Daoy (cell line): ENCODE measurements at regions not wholly inside any gene's neighbourhood (a gene's known extent, or its start where the extent isn't known, plus 50 kb on each side); places are given as distances from the start of the nearest gene placed in this dataset.

Experiments
- DNase-seq: peaks from one replicate; pipeline ENCODE4 v3.0.0-alpha.2; 2015; ENCODE audit warnings: low read depth

GRCh38 chr18:71012789-71013188, 723.9 kb downstream of the SOCS6 start:
- DNase-seq, result no peak

- no peak for DNase-seq
Observed at GRCh38 chr18:71011389-71011788, 722.5 kb downstream of the SOCS6 start.

- DNase-seq, result no peak
Observed at GRCh38 chr18:71008257-71008656, 719.4 kb downstream of the SOCS6 start.

- no peak for DNase-seq
Observed at GRCh38 chr18:71001597-71001996, 712.8 kb downstream of the SOCS6 start.

GRCh38 chr18:70998490-70998889, 709.6 kb downstream of the SOCS6 start:
- DNase-seq, result peak; percentile 9

GRCh38 chr18:70994116-70994515, 705.3 kb downstream of the SOCS6 start:
- DNase-seq, result no peak

- DNase-seq, result no peak
Observed at GRCh38 chr18:70991577-70991976, 702.7 kb downstream of the SOCS6 start.

- DNase-seq, result no peak
Observed at GRCh38 chr18:70985948-70986347, 697.1 kb downstream of the SOCS6 start.

GRCh38 chr18:70982292-70982691, 693.4 kb downstream of the SOCS6 start:
- no peak for DNase-seq

GRCh38 chr18:70981400-70982140, 692.7 kb downstream of the SOCS6 start:
- no peak for DNase-seq

- no peak for DNase-seq
Observed at GRCh38 chr18:70973626-70974025, 684.8 kb downstream of the SOCS6 start.

- DNase-seq, result no peak
Observed at GRCh38 chr18:70966419-70966818, 677.6 kb downstream of the SOCS6 start.

- no peak for DNase-seq
Observed at GRCh38 chr18:70961939-70962338, 673.1 kb downstream of the SOCS6 start.

GRCh38 chr18:70956554-70956953, 667.7 kb downstream of the SOCS6 start:
- DNase-seq, result peak; percentile 2

- no peak for DNase-seq
Observed at GRCh38 chr18:70936160-70936559, 647.3 kb downstream of the SOCS6 start.

- peak; percentile 18 for DNase-seq
Observed at GRCh38 chr18:70931942-70932814, 643.3 kb downstream of the SOCS6 start.

GRCh38 chr18:70920840-70921374, 632.1 kb downstream of the SOCS6 start:
- DNase-seq, result no peak

GRCh38 chr18:70907673-70908072, 618.8 kb downstream of the SOCS6 start:
- DNase-seq, result no peak

GRCh38 chr18:70892381-70892780, 603.5 kb downstream of the SOCS6 start:
- DNase-seq, result no peak

GRCh38 chr18:70870292-70870691, 581.4 kb downstream of the SOCS6 start:
- no peak for DNase-seq

GRCh38 chr18:70848329-70848728, 559.5 kb downstream of the SOCS6 start:
- no peak for DNase-seq

GRCh38 chr18:70840649-70841048, 551.8 kb downstream of the SOCS6 start:
- no peak for DNase-seq

GRCh38 chr18:70827632-70828031, 538.8 kb downstream of the SOCS6 start:
- no peak for DNase-seq
